Fibroblast of lung (primary cell): ENCODE measurements at regions not wholly inside any gene's neighbourhood (a gene's known extent, or its start where the extent isn't known, plus 50 kb on each side); places are given as distances from the start of the nearest gene placed in this dataset.

Experiments
- DNase-seq, 2 donors: peaks; one replicate each; pipeline versions ENCODE4 v3.0.0 to v3.0.0-alpha.2; 2010; ENCODE audit warnings: low read depth in 2 of 2
- H2AFZ ChIP-seq: 2 replicates; pipeline ENCODE4 v1.5.1; 2012; ENCODE audit warnings: low read length, control low read depth, inconsistent platforms
- H3K27ac ChIP-seq: 2 replicates; pipeline ENCODE4 v1.5.1; 2011; ENCODE audit warnings: low read length, control low read depth; ENCODE audit not compliant: insufficient read depth
- H3K27me3 ChIP-seq: 2 replicates; pipeline ENCODE4 v1.5.1; 2011; ENCODE audit warnings: mild to moderate bottlenecking, low read length; ENCODE audit not compliant: control insufficient read depth, insufficient read depth
- H3K36me3 ChIP-seq: 2 replicates; pipeline ENCODE4 v1.5.1; 2011; ENCODE audit warnings: low read length; ENCODE audit not compliant: control insufficient read depth, insufficient read depth
- H3K4me1 ChIP-seq: 2 replicates; pipeline ENCODE4 v1.5.1; 2011; ENCODE audit warnings: low read length; ENCODE audit not compliant: control insufficient read depth, insufficient read depth; ENCODE audit errors: extremely low read depth
- H3K4me2 ChIP-seq: 2 replicates; pipeline ENCODE4 v1.5.1; 2011; ENCODE audit warnings: low read length, control low read depth; ENCODE audit not compliant: insufficient read depth; ENCODE audit errors: extremely low read depth
- H3K4me3 ChIP-seq, 4 experiments: fragments of 200-600 bp in 1 of 4; sonication (generic) in 1 of 4; replicated peaks in 1 of 4; 2 replicates each; pipeline ENCODE4 v1.5.1; 2011 to 2016; ENCODE audit warnings: low read length in 4 of 4, low read depth in 3 of 4, mild to moderate bottlenecking in 3 of 4, control low read depth in 2 of 4, inconsistent platforms in 1 of 4, mixed read lengths in 1 of 4; ENCODE audit not compliant: insufficient read depth in 1 of 4; ENCODE audit errors: control extremely low read depth in 1 of 4
- H3K79me2 ChIP-seq: 2 replicates; pipeline ENCODE4 v1.5.1; 2012; ENCODE audit warnings: mild to moderate bottlenecking, low read length, inconsistent platforms; ENCODE audit not compliant: control insufficient read depth, insufficient read depth
- H3K9ac ChIP-seq: 2 replicates; pipeline ENCODE4 v1.5.1; 2011; ENCODE audit warnings: mild to moderate bottlenecking, low read length, control low read depth; ENCODE audit not compliant: insufficient read depth
- H3K9me3 ChIP-seq: 2 replicates; pipeline ENCODE4 v1.5.1; 2012; ENCODE audit warnings: low read depth, low read length; ENCODE audit not compliant: control insufficient read depth, insufficient read depth
- H4K20me1 ChIP-seq: 2 replicates; pipeline ENCODE4 v1.5.1; 2011; ENCODE audit warnings: low read length; ENCODE audit not compliant: control insufficient read depth, insufficient read depth; ENCODE audit errors: extremely low read depth
- EZH2 ChIP-seq: IDR thresholded peaks from 2 replicates; pipeline ENCODE4 v1.5.1; 2012; ENCODE audit warnings: low read length, control low read depth, mild to moderate bottlenecking; ENCODE audit errors: missing control alignments
- TF ChIP-seq, protein P1 (sequence below), 2 donors: IDR thresholded peaks in 1 of 2; conservative IDR thresholded peaks in 1 of 2; 1 replicate in 1 of 2; 2 replicates in 1 of 2; pipeline ENCODE4 v1.5.1; 2011 to 2012; ENCODE audit warnings: low read length in 2 of 2, control low read depth in 1 of 2, inconsistent platforms in 1 of 2, low read depth in 1 of 2, mild to moderate bottlenecking in 1 of 2

DNA sequence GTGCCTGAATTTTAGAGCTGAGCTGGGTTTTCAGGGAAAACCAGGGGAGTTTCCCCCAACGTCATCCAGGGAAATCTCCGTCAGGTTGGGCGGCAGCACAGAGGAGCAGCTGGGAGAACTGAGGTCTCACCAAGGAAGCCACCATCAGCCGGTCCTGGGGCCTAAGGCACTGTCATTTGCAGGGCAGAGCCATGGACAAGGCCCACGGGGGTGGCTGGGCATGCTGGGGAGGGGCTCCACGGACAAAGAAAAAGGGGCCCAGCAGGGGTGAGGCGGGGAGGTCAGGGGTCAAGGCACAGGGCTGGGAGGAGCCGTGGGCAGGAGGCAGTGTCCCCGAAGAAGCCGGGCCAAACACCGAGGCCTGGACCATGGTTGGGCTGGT lies 109.8 kb downstream of the HMX1 start:
- no peak for DNase-seq
- Histone ChIP-seq H3K79me2 (no peaks in the 10 kb centered on the region), H3K27ac (no peak overlapping the region), H3K9ac (no peak overlapping the region), H3K4me1 (no peaks in the 10 kb centered on the region), H2AFZ (no peak overlapping the region), H3K36me3 (no peaks in the 10 kb centered on the region), H4K20me1 (no peaks in the 10 kb centered on the region), H3K27me3 (no peaks in the 10 kb centered on the region), H3K4me3 (no peak overlapping the region), H3K4me2 (no peak overlapping the region), H3K9me3 (no peaks in the 10 kb centered on the region)
- no peak for TF ChIP-seq EZH2
- TF ChIP-seq, protein P1, sequence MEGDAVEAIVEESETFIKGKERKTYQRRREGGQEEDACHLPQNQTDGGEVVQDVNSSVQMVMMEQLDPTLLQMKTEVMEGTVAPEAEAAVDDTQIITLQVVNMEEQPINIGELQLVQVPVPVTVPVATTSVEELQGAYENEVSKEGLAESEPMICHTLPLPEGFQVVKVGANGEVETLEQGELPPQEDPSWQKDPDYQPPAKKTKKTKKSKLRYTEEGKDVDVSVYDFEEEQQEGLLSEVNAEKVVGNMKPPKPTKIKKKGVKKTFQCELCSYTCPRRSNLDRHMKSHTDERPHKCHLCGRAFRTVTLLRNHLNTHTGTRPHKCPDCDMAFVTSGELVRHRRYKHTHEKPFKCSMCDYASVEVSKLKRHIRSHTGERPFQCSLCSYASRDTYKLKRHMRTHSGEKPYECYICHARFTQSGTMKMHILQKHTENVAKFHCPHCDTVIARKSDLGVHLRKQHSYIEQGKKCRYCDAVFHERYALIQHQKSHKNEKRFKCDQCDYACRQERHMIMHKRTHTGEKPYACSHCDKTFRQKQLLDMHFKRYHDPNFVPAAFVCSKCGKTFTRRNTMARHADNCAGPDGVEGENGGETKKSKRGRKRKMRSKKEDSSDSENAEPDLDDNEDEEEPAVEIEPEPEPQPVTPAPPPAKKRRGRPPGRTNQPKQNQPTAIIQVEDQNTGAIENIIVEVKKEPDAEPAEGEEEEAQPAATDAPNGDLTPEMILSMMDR (conservative IDR thresholded peaks at IDR 0.05 in 1 of 2, IDR thresholded peaks at IDR 0.05 in 1 of 2; ENCODE audit: low read depth in 1 of 2, low read length in 2 of 2), result no peak

DNA sequence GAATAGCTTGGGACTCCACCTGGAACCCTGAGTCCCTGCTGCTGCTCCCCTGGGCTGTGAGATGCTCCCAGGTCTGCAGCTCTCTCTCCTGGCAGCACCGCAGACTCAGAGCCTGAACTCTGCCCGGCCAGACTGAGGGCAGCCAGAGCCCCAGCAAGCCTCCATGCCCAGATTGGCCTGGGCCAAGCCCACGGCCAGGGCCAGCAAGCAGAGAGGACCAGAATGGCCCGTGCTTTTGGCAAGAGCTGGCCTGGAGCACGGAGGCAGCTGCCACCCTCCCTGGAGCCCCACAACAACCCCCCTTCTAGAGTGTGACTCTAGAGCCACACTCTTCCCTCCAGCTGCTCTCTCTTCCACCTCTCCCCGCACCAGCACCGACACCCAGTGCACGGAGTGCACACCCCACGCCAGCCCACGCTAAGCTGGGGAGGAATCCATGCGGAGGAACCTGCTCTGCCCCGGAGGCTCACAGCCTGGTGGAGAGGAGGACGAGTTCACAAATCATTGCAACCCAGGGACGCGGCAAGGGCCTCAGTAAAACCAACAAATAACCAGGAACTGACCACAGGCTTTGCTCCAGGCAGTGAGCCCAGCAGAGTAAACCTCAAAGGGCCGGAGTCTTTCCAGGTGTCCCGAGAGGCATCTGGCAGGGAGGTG lies 110.3 kb downstream of the HMX1 start:
- Histone ChIP-seq H3K36me3 (no peaks in the 10 kb centered on the region), H2AFZ (no peak overlapping the region), H3K27ac (no peak overlapping the region), H3K9ac (no peak overlapping the region), H3K27me3 (no peaks in the 10 kb centered on the region), H3K4me2 (no peak overlapping the region), H3K79me2 (no peaks in the 10 kb centered on the region), H3K4me3 (no peak overlapping the region), H3K9me3 (no peaks in the 10 kb centered on the region), H4K20me1 (no peaks in the 10 kb centered on the region), H3K4me1 (no peaks in the 10 kb centered on the region)
- no peak for DNase-seq
- TF ChIP-seq EZH2, result no peak
- TF ChIP-seq, protein P1 (conservative IDR thresholded peaks at IDR 0.05 in 1 of 2, IDR thresholded peaks at IDR 0.05 in 1 of 2; ENCODE audit: low read depth in 1 of 2, low read length in 2 of 2), result no peak

DNA sequence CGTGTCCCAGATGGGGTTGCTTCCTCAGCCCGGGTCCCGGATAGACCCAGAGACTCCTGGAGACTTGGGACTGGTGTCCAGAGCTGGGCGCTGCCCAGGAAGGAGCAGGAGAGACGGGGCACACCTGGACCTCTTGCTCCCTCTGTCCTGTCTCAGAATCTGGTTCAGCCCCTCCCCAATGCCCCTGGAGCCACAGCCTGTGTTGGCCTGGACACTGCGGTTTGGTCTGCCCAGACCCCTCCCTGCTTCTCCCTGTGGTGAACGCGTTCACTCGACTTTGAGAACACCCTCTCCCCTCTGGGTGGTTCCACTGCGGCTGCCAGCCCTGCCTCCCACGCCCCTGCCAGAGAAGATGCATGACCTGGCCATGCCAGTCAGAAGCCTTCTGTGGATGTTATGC lies 111.1 kb downstream of the HMX1 start:
- no peak for DNase-seq
- Histone ChIP-seq H3K27ac (no peak overlapping the region), H3K4me1 (no peaks in the 10 kb centered on the region), H4K20me1 (no peaks in the 10 kb centered on the region), H3K36me3 (no peaks in the 10 kb centered on the region), H3K9me3 (no peaks in the 10 kb centered on the region), H3K27me3 (no peaks in the 10 kb centered on the region), H3K4me3 (no peak overlapping the region), H2AFZ (no peak overlapping the region), H3K9ac (no peak overlapping the region), H3K79me2 (no peaks in the 10 kb centered on the region), H3K4me2 (no peak overlapping the region)
- TF ChIP-seq, protein P1 (conservative IDR thresholded peaks at IDR 0.05 in 1 of 2, IDR thresholded peaks at IDR 0.05 in 1 of 2; ENCODE audit: low read depth in 1 of 2, low read length in 2 of 2), result no peak
- no peak for TF ChIP-seq EZH2
